ENCODE measurements at regions not wholly inside any gene's neighbourhood (a gene's known extent, or its start where the extent isn't known, plus 50 kb on each side); places are given as distances from the start of the nearest gene placed in this dataset.

- FAIRE-seq (no peak), DNase-seq (ENCODE audit: low read depth) (no peak)
- TF ChIP-seq CTCF (IDR thresholded peaks at IDR 0.05; ENCODE audit: insufficient read depth, low read length, severe bottlenecking), result no peak
- no peak overlapping the region for H3K4me3 ChIP-seq (ENCODE audit: low read depth, low read length)
- peaks cover 2% of the 10 kb centered on the region for H3K27me3 ChIP-seq (ENCODE audit: control insufficient read depth, insufficient read depth, low read length)
- no peaks in the 10 kb centered on the region for H3K36me3 ChIP-seq (ENCODE audit: control insufficient read depth, insufficient read depth, low read length)
Measured at GRCh38 chr10:123569436-123570035, 96.6 kb upstream of the GPR26 start.

DNA sequence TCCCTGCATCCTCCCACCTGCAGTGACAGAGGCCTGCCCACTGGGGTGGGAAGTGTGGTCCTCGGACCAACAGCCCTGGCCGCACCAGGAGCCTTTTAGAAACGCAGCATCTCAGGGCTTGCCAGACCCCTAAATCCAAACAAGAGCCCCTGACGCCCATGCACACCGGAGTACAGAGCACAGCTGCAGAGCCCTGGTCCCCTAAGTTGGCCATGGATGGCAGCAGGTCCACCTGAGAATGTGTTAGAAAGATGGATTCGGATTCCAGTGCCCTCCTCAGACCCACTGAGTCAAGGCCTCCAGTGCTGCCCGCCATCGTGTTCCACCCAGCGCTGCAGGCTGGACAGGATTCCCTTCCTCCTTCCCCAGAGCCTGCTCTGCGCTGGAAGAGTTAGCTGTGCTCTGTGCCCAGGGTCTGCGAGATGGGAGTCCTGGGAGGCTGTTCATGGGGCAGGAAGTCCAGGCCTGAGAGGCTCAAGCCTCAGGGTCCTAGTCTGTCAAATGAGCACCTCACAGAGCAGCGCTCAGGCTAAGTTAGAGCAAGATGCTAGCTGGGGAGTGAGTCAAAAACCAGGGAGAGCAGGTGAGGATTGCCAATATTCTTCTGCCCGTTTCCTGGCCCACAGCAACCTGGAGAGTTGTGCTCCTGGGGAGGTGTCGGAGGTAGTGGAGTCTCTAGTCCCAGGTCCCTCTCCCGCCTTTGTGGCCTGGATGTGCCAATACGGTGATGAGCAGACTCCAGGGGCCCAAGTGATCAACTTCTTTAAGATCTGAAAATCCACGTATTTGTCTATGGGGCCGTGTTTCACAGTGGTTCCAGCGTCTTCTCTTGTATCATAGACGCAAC, 95.9 kb upstream of the GPR26 start:
- H3K36me3 ChIP-seq (ENCODE audit: control insufficient read depth, insufficient read depth, low read length), result no peaks in the 10 kb centered on the region
- no peak for TF ChIP-seq CTCF (IDR thresholded peaks at IDR 0.05; ENCODE audit: insufficient read depth, low read length, severe bottlenecking)
- H3K4me3 ChIP-seq (ENCODE audit: low read depth, low read length), result no peak overlapping the region
- FAIRE-seq (no peak), DNase-seq (ENCODE audit: low read depth) (no peak)
- peaks cover 2% of the 10 kb centered on the region for H3K27me3 ChIP-seq (ENCODE audit: control insufficient read depth, insufficient read depth, low read length)

- Histone ChIP-seq H3K27me3 (ENCODE audit: control insufficient read depth, insufficient read depth, low read length) (peaks cover 2% of the 10 kb centered on the region), H3K36me3 (ENCODE audit: control insufficient read depth, insufficient read depth, low read length) (no peaks in the 10 kb centered on the region), H3K4me3 (ENCODE audit: low read depth, low read length) (no peak overlapping the region)
- TF ChIP-seq CTCF (IDR thresholded peaks at IDR 0.05; ENCODE audit: insufficient read depth, low read length, severe bottlenecking), result no peak
- DNase-seq (ENCODE audit: low read depth), result no peak
- FAIRE-seq, result no peak
Measured at GRCh38 chr10:123570898-123571515, 95.1 kb upstream of the GPR26 start.

GRCh38 chr10:123571978-123572377, 94.2 kb upstream of the GPR26 start:
- no peak for TF ChIP-seq CTCF (IDR thresholded peaks at IDR 0.05; ENCODE audit: insufficient read depth, low read length, severe bottlenecking)

GRCh38 chr10:123573236-123574108, 92.7 kb upstream of the GPR26 start:
- peak; percentile 94 for TF ChIP-seq CTCF (IDR thresholded peaks at IDR 0.05; ENCODE audit: insufficient read depth, low read length, severe bottlenecking)
- peak; percentile 76 for FAIRE-seq
- Histone ChIP-seq H3K36me3 (ENCODE audit: control insufficient read depth, insufficient read depth, low read length) (no peaks in the 10 kb centered on the region), H3K4me3 (ENCODE audit: low read depth, low read length) (no peak overlapping the region), H3K27me3 (ENCODE audit: control insufficient read depth, insufficient read depth, low read length) (peaks cover 2% of the 10 kb centered on the region)
- DNase-seq (ENCODE audit: low read depth), result peak; percentile 86

More at GRCh38 chr10:123571978-123572377, 94.2 kb upstream of the GPR26 start:
- FAIRE-seq, result no peak
- Histone ChIP-seq H3K27me3 (ENCODE audit: control insufficient read depth, insufficient read depth, low read length) (peaks cover 2% of the 10 kb centered on the region), H3K4me3 (ENCODE audit: low read depth, low read length) (no peak overlapping the region), H3K36me3 (ENCODE audit: control insufficient read depth, insufficient read depth, low read length) (no peaks in the 10 kb centered on the region)
- DNase-seq (ENCODE audit: low read depth), result no peak
